Nephron (organoid): ENCODE measurements at regions not wholly inside any gene's neighbourhood (a gene's known extent, or its start where the extent isn't known, plus 50 kb on each side); places are given as distances from the start of the nearest gene placed in this dataset.

Source experiments
- H3K27ac Mint-ChIP-seq, 3 experiments: 2 replicates each; pipeline ENCODE4 v1.8.0; 2020; ENCODE audit warnings: mixed read lengths in 3 of 3, mild to moderate bottlenecking in 2 of 3, moderate library complexity in 1 of 3
- H3K27me3 Mint-ChIP-seq: 2 replicates; pipeline ENCODE4 v1.8.0; 2021; ENCODE audit warnings: low read depth, mild to moderate bottlenecking, moderate library complexity, mixed read lengths
- H3K36me3 Mint-ChIP-seq: 2 replicates; pipeline ENCODE4 v1.8.0; 2020; ENCODE audit warnings: low read depth, mixed read lengths
- H3K4me1 Mint-ChIP-seq: 2 replicates; pipeline ENCODE4 v1.8.0; 2020; ENCODE audit warnings: mixed read lengths
- H3K4me3 Mint-ChIP-seq, 3 experiments: 2 replicates each; pipeline ENCODE4 v1.8.0; 2020; ENCODE audit warnings: mild to moderate bottlenecking in 3 of 3, mixed read lengths in 3 of 3, moderate library complexity in 2 of 3
- H3K9me3 Mint-ChIP-seq: 2 replicates; pipeline ENCODE4 v1.8.0; 2020; ENCODE audit warnings: mixed read lengths
- CTCF ChIP-seq, 3 experiments: fragments of 200-600 bp; sonication (generic); IDR thresholded peaks; one replicate each; pipeline ENCODE4 v1.5.0; 2021; ENCODE audit warnings: antibody characterized with exemption in 3 of 3; ENCODE audit not compliant: unreplicated experiment in 3 of 3

- H3K4me1 Mint-ChIP-seq, result peaks cover 9% of the 10 kb centered on the region
- H3K36me3 Mint-ChIP-seq, result no peaks in the 10 kb centered on the region
- H3K4me3 Mint-ChIP-seq, result no peak overlapping the region
- no peak overlapping the region for H3K27ac Mint-ChIP-seq
- TF ChIP-seq CTCF (IDR thresholded peaks at IDR 0.05; ENCODE audit: unreplicated experiment in 3 of 3), result no peak
- peaks cover 3% of the 10 kb centered on the region for H3K9me3 Mint-ChIP-seq
- no peaks in the 10 kb centered on the region for H3K27me3 Mint-ChIP-seq
Observed at GRCh38 chr3:101099791-101100190, 106.6 kb upstream of the ABI3BP start.

GRCh38 chr3:101096444-101096843 is 103.2 kb upstream of the ABI3BP start:
- Mint-ChIP-seq H3K4me3 (no peak overlapping the region), H3K9me3 (peaks cover 3% of the 10 kb centered on the region), H3K36me3 (no peaks in the 10 kb centered on the region), H3K4me1 (peaks cover 9% of the 10 kb centered on the region), H3K27ac (no peak overlapping the region), H3K27me3 (no peaks in the 10 kb centered on the region)
- TF ChIP-seq CTCF (IDR thresholded peaks at IDR 0.05; ENCODE audit: unreplicated experiment in 3 of 3), result no peak

GRCh38 chr3:101095693-101096430 is 102.6 kb upstream of the ABI3BP start:
- peaks cover 9% of the 10 kb centered on the region for H3K4me1 Mint-ChIP-seq
- H3K27ac Mint-ChIP-seq, result no peak overlapping the region
- H3K4me3 Mint-ChIP-seq, result no peak overlapping the region
- H3K36me3 Mint-ChIP-seq, result no peaks in the 10 kb centered on the region
- no peaks in the 10 kb centered on the region for H3K27me3 Mint-ChIP-seq
- no peak for TF ChIP-seq CTCF (IDR thresholded peaks at IDR 0.05; ENCODE audit: unreplicated experiment in 3 of 3)
- H3K9me3 Mint-ChIP-seq, result peaks cover 3% of the 10 kb centered on the region

GRCh38 chr3:101091489-101091888 is 98.3 kb upstream of the ABI3BP start:
- no peak overlapping the region for H3K27ac Mint-ChIP-seq
- H3K4me3 Mint-ChIP-seq, result no peak overlapping the region
- H3K27me3 Mint-ChIP-seq, result no peaks in the 10 kb centered on the region
- H3K36me3 Mint-ChIP-seq, result no peaks in the 10 kb centered on the region
- TF ChIP-seq CTCF (IDR thresholded peaks at IDR 0.05; ENCODE audit: unreplicated experiment in 3 of 3), result no peak
- no peaks in the 10 kb centered on the region for H3K9me3 Mint-ChIP-seq
- peaks cover 9% of the 10 kb centered on the region for H3K4me1 Mint-ChIP-seq

GRCh38 chr3:101085752-101086151 is 92.5 kb upstream of the ABI3BP start:
- H3K4me1 Mint-ChIP-seq, result peaks cover 10% of the 10 kb centered on the region
- H3K27ac Mint-ChIP-seq, result no peak overlapping the region
- no peak for TF ChIP-seq CTCF (IDR thresholded peaks at IDR 0.05; ENCODE audit: unreplicated experiment in 3 of 3)
- H3K9me3 Mint-ChIP-seq, result no peaks in the 10 kb centered on the region
- H3K36me3 Mint-ChIP-seq, result no peaks in the 10 kb centered on the region
- no peak overlapping the region for H3K4me3 Mint-ChIP-seq
- no peaks in the 10 kb centered on the region for H3K27me3 Mint-ChIP-seq

- Mint-ChIP-seq H3K4me1 (peaks cover 17% of the 10 kb centered on the region), H3K9me3 (no peaks in the 10 kb centered on the region), H3K36me3 (no peaks in the 10 kb centered on the region), H3K27ac (no peak overlapping the region), H3K4me3 (no peak overlapping the region), H3K27me3 (no peaks in the 10 kb centered on the region)
- no peak for TF ChIP-seq CTCF (IDR thresholded peaks at IDR 0.05; ENCODE audit: unreplicated experiment in 3 of 3)
Observed at GRCh38 chr3:101084404-101084803, 91.2 kb upstream of the ABI3BP start.
